A549 (cell line): ENCODE measurements at regions not wholly inside any gene's neighbourhood (a gene's known extent, or its start where the extent isn't known, plus 50 kb on each side); places are given as distances from the start of the nearest gene placed in this dataset.

Source experiments
- ATAC-seq, 2 experiments: fragments of 200-7000 bp in 1 of 2; fragments of >200 bp in 1 of 2; cut with Nextera tagmentation in 1 of 2; cut with Tn5 transposase in 1 of 2; 3 replicates each; pipeline versions ENCODE4 v1.8.0 to v1.9.1; 2018 to 2020; ENCODE audit warnings: mild to moderate bottlenecking in 1 of 2, moderate library complexity in 1 of 2
- CTCF ChIA-PET: fragments of 300-600 bp; sonication (Branson Sonifier 250); formaldehyde crosslinking; extraction: SDS; loops from one replicate; lab custom pipeline; 2021; ENCODE audit warnings: antibody characterized with exemption, inconsistent platforms; lab: Yijun Ruan, JAX
- POLR2A ChIA-PET: fragments of 350-600 bp; formaldehyde crosslinking; extraction: SDS; loops from one replicate; lab custom pipeline; 2021; ENCODE audit warnings: antibody characterized with exemption, inconsistent platforms; lab: Yijun Ruan, JAX
- DNase-seq, 2 experiments: peaks; one replicate each; pipeline versions ENCODE4 v3.0.0 to v3.0.0-alpha.2; 2011 to 2016; ENCODE audit warnings: low read depth in 1 of 2, low spot score in 1 of 2
- FAIRE-seq: peaks from 2 replicates; lab custom pipeline; 2011; peaks lifted over from hg19 to GRCh38; lab: Jason Lieb, UNC
- H3K27ac ChIP-seq, 2 experiments: fragments of >200 bp; sonication (Bioruptor Twin); formaldehyde crosslinking; 3 replicates each; pipeline ENCODE4 v1.5.1; 2016 to 2017
- H3K4me1 ChIP-seq: fragments of >200 bp; sonication (Bioruptor Twin); formaldehyde crosslinking; 3 replicates; pipeline ENCODE4 v1.6.1; 2016
- H3K4me2 ChIP-seq: fragments of >200 bp; sonication (Bioruptor Twin); formaldehyde crosslinking; 3 replicates; pipeline ENCODE4 v1.6.1; 2016
- H3K4me3 ChIP-seq: fragments of >200 bp; sonication (Bioruptor Twin); formaldehyde crosslinking; 3 replicates; pipeline ENCODE4 v1.5.1; 2016
- H3K9me3 ChIP-seq: fragments of >200 bp; sonication (Bioruptor Twin); formaldehyde crosslinking; 3 replicates; pipeline ENCODE4 v1.6.1; 2016
- CBX2 ChIP-seq: fragments of 200-600 bp; sonication (generic); IDR thresholded peaks from 2 replicates; pipeline ENCODE4 v1.6.1; 2016; ENCODE audit warnings: low read depth, mild to moderate bottlenecking, borderline replicate concordance
- CBX8 ChIP-seq: fragments of 200-600 bp; sonication (generic); IDR thresholded peaks from 2 replicates; pipeline ENCODE4 v1.6.1; 2016
- E2F6 ChIP-seq: IDR thresholded peaks from 2 replicates; pipeline ENCODE4 v1.6.1; 2012; ENCODE audit warnings: low read depth, borderline replicate concordance
- EP300 ChIP-seq, 2 experiments: fragments of >200 bp; sonication (Bioruptor Twin); formaldehyde crosslinking; IDR thresholded peaks; 2 replicates in 1 of 2; 3 replicates in 1 of 2; pipeline ENCODE4 v1.6.1; 2016 to 2017
- ESRRA ChIP-seq: fragments of 150-350 bp; IDR thresholded peaks from 2 replicates; pipeline ENCODE4 v1.6.1; 2014; ENCODE audit warnings: mild to moderate bottlenecking, low read length, borderline replicate concordance
- FOXS1 ChIP-seq: fragments of 250-450 bp; sonication (Bioruptor Pico); IDR thresholded peaks from 2 replicates; pipeline ENCODE4 v1.5.0; 2020; ENCODE audit warnings: mild to moderate bottlenecking, moderate library complexity
- HDAC2 ChIP-seq: fragments of 200-600 bp; sonication (generic); IDR thresholded peaks from 2 replicates; pipeline ENCODE4 v1.6.1; 2016
- HEYL ChIP-seq: fragments of 250-450 bp; sonication (Bioruptor Pico); IDR thresholded peaks from 2 replicates; pipeline ENCODE4 v1.8.0; 2021; ENCODE audit warnings: mild to moderate bottlenecking, moderate library complexity
- HMGXB4 ChIP-seq: fragments of 250-450 bp; sonication (Bioruptor Pico); IDR thresholded peaks from 2 replicates; pipeline ENCODE4 v1.5.0; 2021; ENCODE audit warnings: mild to moderate bottlenecking, moderate library complexity, borderline replicate concordance
- HOXA7 ChIP-seq: fragments of 250-450 bp; sonication (Bioruptor Pico); IDR thresholded peaks from 2 replicates; pipeline ENCODE4 v1.5.0; 2020; ENCODE audit warnings: mild to moderate bottlenecking, moderate library complexity
- JUNB ChIP-seq: fragments of >200 bp; sonication (Bioruptor Twin); formaldehyde crosslinking; IDR thresholded peaks from 2 replicates; pipeline ENCODE4 v1.6.1; 2016
- KDM1A ChIP-seq: fragments of 200-600 bp; sonication (generic); IDR thresholded peaks from 2 replicates; pipeline ENCODE4 v1.6.1; 2016; ENCODE audit warnings: low read depth, mild to moderate bottlenecking
- MAFK ChIP-seq: fragments of 450-650 bp; IDR thresholded peaks from 2 replicates; pipeline ENCODE4 v1.6.1; 2014; ENCODE audit not compliant: partially characterized antibody
- NFE2L2 ChIP-seq: fragments of 150-350 bp; conservative IDR thresholded peaks from 2 replicates; pipeline ENCODE4 v1.6.1; 2014; ENCODE audit warnings: low read length
- NR3C1 ChIP-seq: fragments of >200 bp; sonication (Bioruptor Twin); formaldehyde crosslinking; IDR thresholded peaks from 3 replicates; pipeline ENCODE4 v1.6.1; 2017
- PHF8 ChIP-seq: fragments of 200-600 bp; sonication (generic); IDR thresholded peaks from 2 replicates; pipeline ENCODE4 v1.6.1; 2016; ENCODE audit warnings: low read depth, mild to moderate bottlenecking, antibody characterized with exemption, moderate library complexity, borderline replicate concordance
- RAD21 ChIP-seq, 2 experiments: fragments of >200 bp in 1 of 2; sonication (Bioruptor Twin) in 1 of 2; formaldehyde crosslinking in 1 of 2; IDR thresholded peaks in 1 of 2; conservative IDR thresholded peaks in 1 of 2; 2 replicates in 1 of 2; 3 replicates in 1 of 2; pipeline ENCODE4 v1.6.1; 2012 to 2018; ENCODE audit warnings: inconsistent platforms in 1 of 2
- REST ChIP-seq: fragments of 200-600 bp; sonication (generic); IDR thresholded peaks from 2 replicates; pipeline ENCODE4 v1.6.1; 2016; ENCODE audit warnings: antibody characterized with exemption, mild to moderate bottlenecking, moderate library complexity
- RFX5 ChIP-seq: fragments of 450-650 bp; IDR thresholded peaks from 2 replicates; pipeline ENCODE4 v1.7.1; 2014; ENCODE audit warnings: antibody characterized with exemption, mild to moderate bottlenecking, moderate library complexity
- SMC3 ChIP-seq: fragments of >200 bp; sonication (Bioruptor Twin); formaldehyde crosslinking; IDR thresholded peaks from 3 replicates; pipeline ENCODE4 v1.6.1; 2018; ENCODE audit warnings: inconsistent platforms
- SREBF2 ChIP-seq: fragments of 450-650 bp; IDR thresholded peaks from 2 replicates; pipeline ENCODE4 v1.6.1; 2014; ENCODE audit warnings: mild to moderate bottlenecking, moderate library complexity
- TFCP2L1 ChIP-seq: fragments of 250-450 bp; sonication (Bioruptor Pico); IDR thresholded peaks from 2 replicates; pipeline ENCODE4 v1.5.0; 2021; ENCODE audit warnings: mild to moderate bottlenecking
- USF2 ChIP-seq: fragments of 450-650 bp; IDR thresholded peaks from 2 replicates; pipeline ENCODE4 v1.6.1; 2014; ENCODE audit warnings: antibody characterized with exemption
- ZSCAN20 ChIP-seq: fragments of 250-450 bp; sonication (Bioruptor Pico); IDR thresholded peaks from 2 replicates; pipeline ENCODE4 v1.8.0; 2022; ENCODE audit warnings: mild to moderate bottlenecking, moderate library complexity
- WGBS: methylation state at CpG from one replicate; pipeline ENCODE4 v1.1.6; 2017; ENCODE audit errors: missing lambda C conversion rate; 5-methylcytosine and 5-hydroxymethylcytosine counted together

- Histone ChIP-seq H3K4me3 (no peak overlapping the region), H3K4me1 (no peaks in the 10 kb centered on the region), H3K27ac (no peak overlapping the region), H3K4me2 (no peak overlapping the region), H3K9me3 (no peaks in the 10 kb centered on the region)
- ATAC-seq (no peak), DNase-seq (no peak), FAIRE-seq (no peak)
- ChIA-PET CTCF (interaction anchor here (0.8 to 4.6 kb wide), 5 partner anchors 11 to 1211 kb away, joined by 3 to 34 read pairs (median 3); no protein-coding TSS in a partner anchor), POLR2A (no interaction called here)
- TF ChIP-seq KDM1A (no peak), CBX8 (no peak), E2F6 (no peak), NR3C1 (no peak), PHF8 (no peak)
- WGBS, result 2% methylated on average over 2 of the region's 2 CpGs
These were observed 125.2 kb upstream of the CCDC196 start for GRCh38 chr14:66361013-66361412.

DNA sequence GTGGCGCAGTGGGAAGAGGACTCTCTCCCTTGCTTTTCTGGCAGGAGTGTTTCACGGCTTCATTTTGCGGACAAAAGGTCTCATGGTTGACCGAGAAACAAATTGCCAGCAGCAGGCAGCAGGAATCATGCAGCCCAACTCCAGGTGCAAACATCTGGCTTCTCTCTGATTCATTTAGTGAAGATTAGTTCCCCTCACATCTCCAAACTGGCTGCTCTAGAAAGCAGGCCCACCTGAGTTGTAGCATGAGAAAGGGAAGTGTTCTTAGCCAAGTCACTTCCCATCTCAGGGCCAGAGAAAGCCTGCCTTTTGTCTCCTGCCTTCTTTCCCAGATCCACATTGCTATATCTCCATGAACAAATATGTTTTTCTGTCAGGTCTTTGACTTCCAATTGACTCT, 120.8 kb upstream of the CCDC196 start:
- CTCF ChIA-PET, result no interaction called here
- Histone ChIP-seq H3K4me1 (no peaks in the 10 kb centered on the region), H3K27ac (no peak overlapping the region), H3K4me2 (no peak overlapping the region), H3K9me3 (no peaks in the 10 kb centered on the region), H3K4me3 (no peak overlapping the region)
- 59% methylated on average over 4 of the region's 4 CpGs for WGBS
- FAIRE-seq, result no peak
- ATAC-seq, result no peak
- no peak for DNase-seq
- POLR2A ChIA-PET, result no interaction called here
- TF ChIP-seq ESRRA, result no peak
- TF ChIP-seq HOXA7 (CRISPR knock-in tag), result no peak
- no peak for TF ChIP-seq MAFK
- TF ChIP-seq TFCP2L1 (CRISPR knock-in tag), result no peak
- no peak for TF ChIP-seq RFX5
- TF ChIP-seq NR3C1, result no peak
- TF ChIP-seq CBX2, result no peak
- TF ChIP-seq USF2, result no peak
- no peak for TF ChIP-seq FOXS1
- no peak for TF ChIP-seq HDAC2
- TF ChIP-seq JUNB, result no peak
- TF ChIP-seq NFE2L2, result no peak
- TF ChIP-seq SREBF2, result no peak
- TF ChIP-seq EP300 (IDR thresholded peaks at IDR 0.05), result no peak
- no peak for TF ChIP-seq HMGXB4
- no peak for TF ChIP-seq REST
- TF ChIP-seq RAD21 (conservative IDR thresholded peaks at IDR 0.05 in 1 of 2, IDR thresholded peaks at IDR 0.05 in 1 of 2), result no peak
- no peak for TF ChIP-seq SMC3
- no peak for TF ChIP-seq ZSCAN20 (CRISPR knock-in tag)
- no peak for TF ChIP-seq HEYL (CRISPR knock-in tag)
- TF ChIP-seq, all 56 proteins: peak for 0
